ENCODE measurements at regions not wholly inside any gene's neighbourhood (a gene's known extent, or its start where the extent isn't known, plus 50 kb on each side); places are given as distances from the start of the nearest gene placed in this dataset.

DNA sequence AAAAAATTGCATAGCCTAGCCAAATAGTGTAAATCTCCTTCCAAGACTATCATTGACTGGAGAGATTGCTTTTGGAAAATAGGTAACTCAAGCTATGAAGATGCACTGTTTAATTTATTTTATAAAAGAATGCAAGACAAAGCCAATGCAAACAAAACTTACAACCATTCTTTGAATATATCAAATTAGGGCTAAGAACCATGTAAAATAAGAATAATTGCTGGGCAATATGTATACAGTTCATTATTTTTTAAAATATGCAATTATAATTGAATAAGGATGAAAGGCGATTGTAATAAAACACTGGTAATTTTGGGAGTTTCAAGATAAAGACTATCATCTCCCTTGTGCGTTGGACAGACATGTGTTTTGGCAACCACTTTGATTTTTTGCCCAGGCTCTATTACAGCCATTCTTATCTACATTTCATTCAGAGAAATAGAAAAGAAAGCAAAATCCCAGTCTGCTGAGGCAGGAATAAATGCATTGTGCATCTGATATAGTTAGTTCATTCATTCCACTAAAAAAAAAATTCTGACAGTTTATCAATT lies 242.3 kb upstream of the ROBO1 start:
- TF ChIP-seq, protein P1, sequence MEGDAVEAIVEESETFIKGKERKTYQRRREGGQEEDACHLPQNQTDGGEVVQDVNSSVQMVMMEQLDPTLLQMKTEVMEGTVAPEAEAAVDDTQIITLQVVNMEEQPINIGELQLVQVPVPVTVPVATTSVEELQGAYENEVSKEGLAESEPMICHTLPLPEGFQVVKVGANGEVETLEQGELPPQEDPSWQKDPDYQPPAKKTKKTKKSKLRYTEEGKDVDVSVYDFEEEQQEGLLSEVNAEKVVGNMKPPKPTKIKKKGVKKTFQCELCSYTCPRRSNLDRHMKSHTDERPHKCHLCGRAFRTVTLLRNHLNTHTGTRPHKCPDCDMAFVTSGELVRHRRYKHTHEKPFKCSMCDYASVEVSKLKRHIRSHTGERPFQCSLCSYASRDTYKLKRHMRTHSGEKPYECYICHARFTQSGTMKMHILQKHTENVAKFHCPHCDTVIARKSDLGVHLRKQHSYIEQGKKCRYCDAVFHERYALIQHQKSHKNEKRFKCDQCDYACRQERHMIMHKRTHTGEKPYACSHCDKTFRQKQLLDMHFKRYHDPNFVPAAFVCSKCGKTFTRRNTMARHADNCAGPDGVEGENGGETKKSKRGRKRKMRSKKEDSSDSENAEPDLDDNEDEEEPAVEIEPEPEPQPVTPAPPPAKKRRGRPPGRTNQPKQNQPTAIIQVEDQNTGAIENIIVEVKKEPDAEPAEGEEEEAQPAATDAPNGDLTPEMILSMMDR (IDR thresholded peaks at IDR 0.05), result no peak
- TF ChIP-seq, protein P2, sequence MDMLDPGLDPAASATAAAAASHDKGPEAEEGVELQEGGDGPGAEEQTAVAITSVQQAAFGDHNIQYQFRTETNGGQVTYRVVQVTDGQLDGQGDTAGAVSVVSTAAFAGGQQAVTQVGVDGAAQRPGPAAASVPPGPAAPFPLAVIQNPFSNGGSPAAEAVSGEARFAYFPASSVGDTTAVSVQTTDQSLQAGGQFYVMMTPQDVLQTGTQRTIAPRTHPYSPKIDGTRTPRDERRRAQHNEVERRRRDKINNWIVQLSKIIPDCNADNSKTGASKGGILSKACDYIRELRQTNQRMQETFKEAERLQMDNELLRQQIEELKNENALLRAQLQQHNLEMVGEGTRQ (IDR thresholded peaks at IDR 0.05), result no peak
- TF ChIP-seq, protein P3, sequence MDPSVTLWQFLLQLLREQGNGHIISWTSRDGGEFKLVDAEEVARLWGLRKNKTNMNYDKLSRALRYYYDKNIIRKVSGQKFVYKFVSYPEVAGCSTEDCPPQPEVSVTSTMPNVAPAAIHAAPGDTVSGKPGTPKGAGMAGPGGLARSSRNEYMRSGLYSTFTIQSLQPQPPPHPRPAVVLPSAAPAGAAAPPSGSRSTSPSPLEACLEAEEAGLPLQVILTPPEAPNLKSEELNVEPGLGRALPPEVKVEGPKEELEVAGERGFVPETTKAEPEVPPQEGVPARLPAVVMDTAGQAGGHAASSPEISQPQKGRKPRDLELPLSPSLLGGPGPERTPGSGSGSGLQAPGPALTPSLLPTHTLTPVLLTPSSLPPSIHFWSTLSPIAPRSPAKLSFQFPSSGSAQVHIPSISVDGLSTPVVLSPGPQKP (IDR thresholded peaks at IDR 0.05; ENCODE audit: low read depth, low read length), result no peak
- TF ChIP-seq, protein P4, sequence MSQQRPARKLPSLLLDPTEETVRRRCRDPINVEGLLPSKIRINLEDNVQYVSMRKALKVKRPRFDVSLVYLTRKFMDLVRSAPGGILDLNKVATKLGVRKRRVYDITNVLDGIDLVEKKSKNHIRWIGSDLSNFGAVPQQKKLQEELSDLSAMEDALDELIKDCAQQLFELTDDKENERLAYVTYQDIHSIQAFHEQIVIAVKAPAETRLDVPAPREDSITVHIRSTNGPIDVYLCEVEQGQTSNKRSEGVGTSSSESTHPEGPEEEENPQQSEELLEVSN (IDR thresholded peaks at IDR 0.05; ENCODE audit: borderline replicate concordance, low read depth), result no peak

All from A549 (cell line).